Endometrial microvascular endothelial cells (primary cell): ENCODE measurements at regions not wholly inside any gene's neighbourhood (a gene's known extent, or its start where the extent isn't known, plus 50 kb on each side); places are given as distances from the start of the nearest gene placed in this dataset.

ENCODE experiments used
- in situ Hi-C: cut with HindIII; loops from 2 replicates; pipeline ENCODE4 v1.10.0; 2017; ENCODE audit warnings: low sequenced_read_pairs, low pct_unique_long_range_greater_than_20kb; ENCODE audit errors: inconsistent ontology term

DNA sequence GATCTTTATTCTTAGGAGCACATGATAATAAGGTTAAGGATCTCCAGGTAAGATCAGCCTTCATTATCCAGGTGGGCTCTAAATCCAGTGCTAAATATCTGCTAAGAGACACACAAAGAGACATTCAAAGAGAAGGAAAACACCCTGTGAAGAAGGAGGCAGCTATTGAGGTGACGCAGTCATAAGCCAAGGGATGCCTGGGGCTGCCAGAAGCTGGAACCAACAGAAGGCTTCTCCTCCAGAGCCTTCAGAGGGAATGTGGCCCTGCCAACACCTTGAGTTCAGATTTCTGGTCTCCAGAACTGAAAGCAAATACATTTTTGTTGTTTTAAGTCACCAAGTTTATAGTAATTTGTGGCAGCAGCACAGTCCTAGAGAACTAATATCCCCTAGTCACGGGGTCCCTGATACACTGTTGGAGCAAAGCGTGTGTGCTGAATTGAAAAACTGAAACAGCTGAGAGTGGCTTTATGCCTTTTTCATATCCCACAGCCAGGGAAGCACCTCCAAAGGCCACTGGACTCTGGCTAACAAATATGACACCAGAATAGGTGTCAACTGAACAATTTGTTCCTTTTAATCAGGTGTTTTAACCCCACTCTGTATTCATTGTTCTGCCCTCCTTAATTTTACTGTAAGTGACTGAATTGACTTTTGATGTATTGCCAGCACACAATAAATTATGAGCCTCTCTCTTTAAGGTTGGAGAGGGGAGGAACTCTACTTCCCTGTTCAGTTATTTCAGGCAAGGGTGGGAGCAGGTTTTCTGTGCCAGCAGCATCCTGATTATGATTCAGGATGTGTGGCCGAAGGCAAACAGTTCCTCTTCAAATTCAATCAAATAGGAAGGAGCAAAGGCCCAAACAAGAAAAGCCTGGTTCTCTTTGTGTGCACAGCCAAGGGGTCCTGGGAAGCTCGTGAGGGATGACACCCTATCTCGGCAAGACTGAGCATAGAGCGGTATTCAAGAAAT, 151.8 kb upstream of the HES1 start:
- in situ Hi-C loops, result no loop called here

GRCh38 chr3:193984876-193985275, 151.1 kb upstream of the HES1 start:
- in situ Hi-C loops, result no loop called here

- in situ Hi-C loops, result no loop called here
Observed at GRCh38 chr3:193987186-193987585, 148.8 kb upstream of the HES1 start.

DNA sequence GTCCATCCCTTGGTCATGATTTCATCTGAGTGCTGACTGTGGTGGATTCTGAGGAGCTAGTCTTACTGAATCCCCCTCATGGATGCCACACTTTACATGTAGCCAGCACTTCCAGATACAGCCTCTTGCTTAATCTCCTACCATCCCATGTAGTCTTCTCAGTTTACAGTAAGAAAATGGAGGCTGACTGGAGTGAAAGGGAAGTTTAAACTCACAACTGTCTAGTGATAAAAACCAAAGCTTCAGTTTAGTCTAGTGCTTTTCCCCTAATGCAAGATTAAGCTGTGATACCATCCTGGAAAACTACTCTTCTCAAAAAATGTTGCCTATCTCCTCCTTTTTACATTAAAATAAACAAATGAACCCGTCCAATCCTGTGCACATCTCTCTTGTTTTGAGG, 146.8 kb upstream of the HES1 start:
- in situ Hi-C loops, result no loop called here

- in situ Hi-C loops, result no loop called here
Observed at GRCh38 chr3:193991666-193992424, 144.1 kb upstream of the HES1 start.

DNA sequence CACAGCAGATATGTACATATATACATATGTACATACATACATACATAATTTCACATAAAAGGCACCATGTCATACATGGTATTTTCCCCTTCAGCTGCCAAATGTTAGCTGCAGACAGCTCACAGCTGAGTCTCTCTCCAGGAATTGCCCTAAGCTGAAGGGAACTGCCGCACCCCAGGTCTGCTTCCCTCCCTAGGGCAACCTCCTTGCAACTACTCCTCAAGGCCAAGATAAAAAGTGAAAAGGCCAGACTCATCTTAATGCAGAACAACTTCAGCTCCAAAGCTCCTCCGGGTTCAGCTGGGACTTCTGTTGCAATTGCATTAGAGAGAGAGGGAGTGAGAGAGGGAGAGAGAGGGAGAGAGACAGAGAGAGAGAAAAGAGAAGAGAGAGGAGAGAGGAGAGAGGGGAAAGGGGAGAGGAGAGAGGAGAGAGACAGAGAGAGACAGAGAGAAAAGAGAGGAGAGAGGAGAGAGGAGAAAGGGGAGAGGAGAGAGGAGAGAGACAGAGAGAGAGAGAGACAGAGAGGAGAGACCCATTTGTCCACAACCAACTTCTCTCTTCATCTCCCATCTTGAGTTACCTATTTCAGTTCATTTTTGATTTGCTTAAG, 143.4 kb upstream of the HES1 start:
- in situ Hi-C loops, result no loop called here

DNA sequence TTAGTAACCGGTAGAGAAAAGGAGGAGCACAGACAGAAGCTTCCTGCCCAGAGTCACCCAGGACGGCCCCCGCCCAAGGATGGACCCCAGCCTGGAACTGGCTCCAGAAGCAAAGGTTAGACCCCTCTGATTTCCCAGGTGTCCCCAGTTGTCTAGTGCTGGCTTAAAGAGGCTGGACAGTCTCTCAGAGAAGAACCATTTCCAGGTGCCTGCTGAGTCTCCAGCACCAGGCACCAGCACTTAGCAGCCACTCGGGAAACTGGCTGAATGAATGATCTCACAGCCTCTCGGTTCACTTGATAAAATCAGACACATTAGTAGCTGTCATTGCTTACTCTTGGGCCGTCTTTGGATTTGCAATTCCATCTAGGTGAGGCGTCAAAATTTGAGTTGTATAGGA, 139.7 kb upstream of the HES1 start:
- in situ Hi-C loops, result no loop called here

DNA sequence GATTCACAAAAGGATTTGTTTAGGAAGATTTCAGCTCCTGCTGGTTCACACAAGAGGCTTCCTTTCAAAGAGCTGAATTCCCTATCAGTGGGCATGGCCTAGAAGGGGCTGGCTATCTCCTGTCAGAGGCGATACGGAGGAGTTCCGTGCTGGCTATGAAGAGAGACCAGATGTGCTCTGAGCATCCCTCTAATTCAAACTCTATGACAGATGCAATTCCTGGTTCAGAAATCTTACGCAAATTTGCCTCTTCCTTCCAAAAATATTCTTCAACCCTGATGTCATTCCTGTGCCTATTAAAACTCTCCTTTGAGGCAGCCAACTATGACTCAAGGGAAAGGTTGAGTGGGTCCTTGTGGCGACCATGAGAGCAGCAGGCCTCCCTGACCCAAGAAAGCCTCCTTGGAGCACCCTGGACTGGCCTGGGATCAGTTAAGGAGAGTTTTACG, 139.3 kb upstream of the HES1 start:
- in situ Hi-C loops, result no loop called here

GRCh38 chr3:193997228-193998122, 138.5 kb upstream of the HES1 start:
- in situ Hi-C loops, result no loop called here

DNA sequence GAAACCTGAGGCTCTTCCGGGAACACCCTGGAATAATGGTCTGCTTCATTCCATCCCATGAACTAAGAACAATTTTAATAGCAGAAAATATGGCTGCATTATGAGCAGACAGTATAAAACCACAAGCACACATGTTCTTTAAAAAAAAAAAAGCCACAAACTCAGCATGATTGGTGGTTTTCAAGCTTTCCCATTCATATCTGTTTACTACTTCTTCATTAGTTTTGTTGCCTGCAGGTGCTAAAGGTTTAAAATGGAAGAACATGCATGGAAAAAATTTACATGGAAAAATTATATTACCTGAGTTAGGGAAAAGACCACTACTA, 137.9 kb upstream of the HES1 start:
- in situ Hi-C loops, result no loop called here

- in situ Hi-C loops, result no loop called here
Observed at GRCh38 chr3:193998628-193999195, 137.2 kb upstream of the HES1 start.

DNA sequence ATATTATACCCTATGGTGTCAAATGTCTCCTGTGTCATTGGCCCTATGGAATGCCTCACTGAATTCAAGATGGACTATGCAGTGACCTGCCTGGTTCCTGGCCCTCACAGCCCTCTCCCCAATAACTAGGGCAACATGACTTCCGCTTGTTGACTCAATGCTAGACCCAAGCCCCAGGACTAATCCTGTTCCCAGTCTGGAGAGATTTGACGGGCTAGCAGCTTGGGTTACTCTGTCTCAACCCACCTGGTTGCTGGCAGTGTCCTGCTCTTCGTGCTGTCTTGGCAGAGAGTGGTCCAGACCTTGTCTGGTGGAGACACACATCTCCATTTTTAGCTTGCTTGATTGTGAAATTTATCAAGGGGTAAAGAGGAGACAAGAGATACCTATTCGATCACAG, 135.8 kb upstream of the HES1 start:
- in situ Hi-C loops, result no loop called here

DNA sequence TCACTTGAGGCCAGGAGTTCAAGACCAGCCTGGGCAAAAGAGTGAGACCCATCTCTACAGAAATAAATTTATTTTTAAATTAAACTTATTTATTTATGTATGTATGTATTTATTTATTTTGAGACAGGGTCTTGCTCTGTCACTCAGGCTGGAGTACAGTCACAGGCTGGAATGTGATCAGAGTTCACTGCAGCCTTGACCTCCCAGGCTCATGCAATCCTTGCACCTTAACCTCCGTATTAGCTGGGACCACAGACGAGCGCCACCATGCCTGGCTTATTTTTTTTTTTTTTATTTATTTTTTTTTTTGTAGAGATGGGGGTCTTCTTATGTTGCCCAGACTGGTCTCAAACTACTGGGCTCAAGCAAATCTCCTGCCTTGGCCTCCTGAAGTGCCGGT, 135.2 kb upstream of the HES1 start:
- in situ Hi-C loops, result no loop called here

GRCh38 chr3:194001728-194002459, 134.1 kb upstream of the HES1 start:
- in situ Hi-C loops, result no loop called here

DNA sequence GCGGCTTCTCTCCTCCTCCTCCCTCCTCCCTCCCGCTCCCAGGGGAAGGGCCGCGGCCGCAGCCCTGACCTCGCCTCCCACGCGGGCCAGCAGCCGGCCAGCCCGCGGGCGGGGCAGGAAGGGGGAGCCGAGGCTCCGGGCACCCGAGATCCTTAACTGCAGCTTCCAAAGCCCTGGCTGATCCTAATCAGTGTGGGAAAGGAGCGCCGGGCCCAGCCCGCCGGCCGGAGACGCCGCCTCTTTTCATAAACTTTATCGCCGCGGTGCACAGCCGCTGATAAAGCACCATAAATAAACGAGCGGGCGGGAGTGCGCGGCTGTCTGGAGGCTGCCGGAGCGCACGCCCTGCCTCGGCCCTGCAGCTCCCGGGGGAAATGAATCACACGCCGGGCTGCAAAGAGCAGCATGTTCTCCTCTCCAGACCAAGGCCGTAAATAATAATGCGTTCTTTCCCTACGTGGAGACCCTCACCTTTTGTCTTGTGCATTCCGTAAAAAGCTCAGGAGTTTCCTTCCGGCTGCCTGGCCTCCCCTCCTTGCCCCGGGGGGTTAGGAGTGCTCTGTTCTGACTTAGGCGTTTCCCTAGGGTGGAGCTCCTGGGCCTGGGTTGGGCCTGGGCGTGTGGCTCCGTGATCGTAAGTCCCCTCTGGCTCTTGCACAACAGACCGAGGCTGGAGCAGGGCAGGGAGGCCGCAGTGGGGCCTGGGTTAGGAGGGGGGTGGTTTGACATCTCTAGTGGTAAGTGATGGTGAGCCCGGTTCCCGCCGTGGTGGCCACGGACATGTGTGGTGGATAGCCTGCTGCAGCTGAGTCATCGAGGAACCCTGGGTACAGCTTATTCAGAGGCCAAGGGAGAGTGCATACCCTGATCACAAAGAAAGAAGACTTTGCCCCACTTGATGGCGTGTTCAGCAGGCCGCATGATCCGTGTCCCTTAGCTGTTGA, 132.6 kb upstream of the HES1 start:
- in situ Hi-C loops, result no loop called here

- in situ Hi-C loops, result no loop called here
Observed at GRCh38 chr3:194005930-194006501, 129.9 kb upstream of the HES1 start.
